ENCODE measurements at regions not wholly inside any gene's neighbourhood (a gene's known extent, or its start where the extent isn't known, plus 50 kb on each side); places are given as distances from the start of the nearest gene placed in this dataset.

DNA sequence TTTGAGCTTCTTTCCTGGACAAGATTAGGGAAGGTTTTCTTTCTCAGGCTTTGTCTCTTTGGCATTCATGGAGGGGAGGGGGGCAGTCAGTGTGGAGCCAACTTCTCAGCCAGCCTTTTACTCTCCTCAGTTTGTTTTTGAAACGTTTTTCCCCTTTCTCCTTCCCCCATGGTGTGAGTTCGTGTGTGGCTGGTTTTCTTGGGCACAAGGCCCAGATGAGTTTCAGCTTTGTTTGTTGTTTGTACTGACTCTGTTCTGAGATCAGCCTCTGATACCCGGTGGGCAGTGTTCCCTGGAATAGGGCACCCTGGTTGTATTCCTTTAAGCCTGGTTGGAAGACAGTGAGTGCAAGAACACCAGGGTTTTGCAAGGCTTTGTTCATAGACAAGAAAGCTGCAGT, 168.2 kb upstream of the RARB start:
- H3K9ac ChIP-seq (ENCODE audit: low read length), result no peak overlapping the region
- H3K27ac ChIP-seq (ENCODE audit: low read depth, low read length), result no peak overlapping the region
- no peaks in the 10 kb centered on the region for H3K36me3 ChIP-seq (ENCODE audit: control insufficient read depth, insufficient read depth, low read length)
- H3K27me3 ChIP-seq (ENCODE audit: control insufficient read depth, insufficient read depth, low read length), result no peaks in the 10 kb centered on the region
- no peaks in the 10 kb centered on the region for H3K4me1 ChIP-seq (ENCODE audit: control insufficient read depth, insufficient read depth, low read length)
- H3K9me3 ChIP-seq (ENCODE audit: control insufficient read depth, insufficient read depth, low read depth, low read length), result no peaks in the 10 kb centered on the region
- H3K4me3 ChIP-seq (ENCODE audit: low read depth, low read length), result no peak overlapping the region

DNA sequence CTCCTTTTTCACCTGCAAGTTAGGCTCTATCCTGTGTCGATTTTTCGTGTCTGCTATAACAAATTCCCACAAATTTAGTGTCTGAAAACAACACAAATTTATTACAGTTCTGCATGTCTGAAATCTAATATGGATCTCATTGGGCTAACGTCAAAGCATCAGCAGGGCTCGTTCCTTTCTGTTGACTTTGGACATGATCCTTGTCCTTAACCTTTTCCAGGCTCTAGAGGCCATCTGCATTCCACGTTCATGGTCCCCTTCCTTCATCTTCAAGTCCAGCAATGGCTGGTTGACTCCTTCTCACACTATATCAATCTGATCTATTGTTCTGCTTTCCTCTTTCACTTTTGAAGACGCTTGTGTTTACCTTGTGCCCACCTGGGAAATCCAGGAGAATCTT, 165.7 kb upstream of the RARB start:
- Histone ChIP-seq H3K36me3 (ENCODE audit: control insufficient read depth, insufficient read depth, low read length) (no peaks in the 10 kb centered on the region), H3K27ac (ENCODE audit: low read depth, low read length) (no peak overlapping the region), H3K9ac (ENCODE audit: low read length) (no peak overlapping the region), H3K27me3 (ENCODE audit: control insufficient read depth, insufficient read depth, low read length) (no peaks in the 10 kb centered on the region), H3K9me3 (ENCODE audit: control insufficient read depth, insufficient read depth, low read depth, low read length) (no peaks in the 10 kb centered on the region), H3K4me1 (ENCODE audit: control insufficient read depth, insufficient read depth, low read length) (peaks cover 5% of the 10 kb centered on the region; the same call in 1 of the 2 replicates), H3K4me3 (ENCODE audit: low read depth, low read length) (no peak overlapping the region)

DNA sequence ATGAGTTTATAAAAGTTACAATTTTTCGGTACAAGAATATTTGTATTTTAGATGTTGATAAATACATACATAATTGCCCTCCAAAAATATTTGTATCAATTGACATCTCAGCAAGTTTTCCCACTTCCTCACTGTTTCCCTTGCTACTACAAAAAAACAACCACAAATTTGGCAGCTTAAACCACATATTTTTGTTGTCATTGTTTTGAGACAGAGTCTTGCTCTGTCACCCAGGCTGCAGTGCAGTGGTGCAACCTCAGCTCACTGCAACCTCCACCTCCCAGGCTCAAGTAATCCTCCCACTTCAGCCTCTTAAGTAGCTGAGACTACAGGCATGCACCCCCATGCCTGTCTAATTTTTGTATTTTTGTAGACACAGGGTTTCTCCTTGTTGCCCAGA, 162.8 kb upstream of the RARB start:
- H3K36me3 ChIP-seq (ENCODE audit: control insufficient read depth, insufficient read depth, low read length), result no peaks in the 10 kb centered on the region
- H3K4me1 ChIP-seq (ENCODE audit: control insufficient read depth, insufficient read depth, low read length), result peaks cover 5% of the 10 kb centered on the region; the same call in 1 of the 2 replicates
- H3K9ac ChIP-seq (ENCODE audit: low read length), result no peak overlapping the region
- no peak overlapping the region for H3K4me3 ChIP-seq (ENCODE audit: low read depth, low read length)
- no peak overlapping the region for H3K27ac ChIP-seq (ENCODE audit: low read depth, low read length)
- no peaks in the 10 kb centered on the region for H3K9me3 ChIP-seq (ENCODE audit: control insufficient read depth, insufficient read depth, low read depth, low read length)
- H3K27me3 ChIP-seq (ENCODE audit: control insufficient read depth, insufficient read depth, low read length), result no peaks in the 10 kb centered on the region

DNA sequence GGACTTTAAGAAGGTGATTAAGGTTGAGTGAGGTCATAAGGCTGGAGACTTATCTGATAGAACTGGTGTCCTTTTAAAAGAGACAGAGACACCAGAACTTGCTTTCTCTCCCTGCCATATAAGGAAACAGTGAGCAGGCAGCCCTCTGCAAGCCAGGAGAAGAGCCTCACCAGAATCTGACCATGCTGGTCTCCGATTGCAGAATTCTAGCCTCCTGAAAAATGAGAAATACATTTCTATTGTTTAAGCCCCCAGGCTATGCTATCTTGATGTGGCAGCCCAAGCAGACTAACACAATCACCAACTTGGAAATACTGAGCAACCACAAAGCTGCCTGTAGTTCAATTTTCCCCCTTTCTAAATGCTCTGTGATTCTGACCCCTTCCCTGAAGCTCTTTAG, 161.4 kb upstream of the RARB start:
- H3K27me3 ChIP-seq (ENCODE audit: control insufficient read depth, insufficient read depth, low read length), result no peaks in the 10 kb centered on the region
- H3K9me3 ChIP-seq (ENCODE audit: control insufficient read depth, insufficient read depth, low read depth, low read length), result no peaks in the 10 kb centered on the region
- H3K4me1 ChIP-seq (ENCODE audit: control insufficient read depth, insufficient read depth, low read length), result peaks cover 5% of the 10 kb centered on the region; the same call in 1 of the 2 replicates
- no peak overlapping the region for H3K9ac ChIP-seq (ENCODE audit: low read length)
- H3K27ac ChIP-seq (ENCODE audit: low read depth, low read length), result no peak overlapping the region
- H3K36me3 ChIP-seq (ENCODE audit: control insufficient read depth, insufficient read depth, low read length), result no peaks in the 10 kb centered on the region
- H3K4me3 ChIP-seq (ENCODE audit: low read depth, low read length), result no peak overlapping the region

DNA sequence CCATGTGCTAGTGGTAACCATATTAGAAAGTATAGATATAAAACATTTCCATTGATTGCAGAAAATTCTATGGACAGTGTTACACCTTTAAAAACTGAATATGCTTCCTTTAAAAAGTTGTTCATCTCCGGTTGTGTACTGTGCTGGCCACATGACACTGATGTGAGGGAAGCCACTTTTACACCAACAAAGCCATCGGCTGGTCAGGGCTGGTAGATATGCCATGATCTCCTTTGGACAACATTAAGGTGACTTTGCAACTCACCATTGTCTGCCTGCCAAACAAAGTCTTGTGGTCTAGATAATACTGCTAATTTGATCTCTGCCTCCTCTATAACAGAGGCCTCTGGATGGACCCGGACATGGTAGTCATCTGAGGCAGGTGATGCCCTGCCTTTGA, 156.0 kb upstream of the RARB start:
- no peak overlapping the region for H3K9ac ChIP-seq (ENCODE audit: low read length)
- no peaks in the 10 kb centered on the region for H3K9me3 ChIP-seq (ENCODE audit: control insufficient read depth, insufficient read depth, low read depth, low read length)
- H3K27ac ChIP-seq (ENCODE audit: low read depth, low read length), result no peak overlapping the region
- H3K27me3 ChIP-seq (ENCODE audit: control insufficient read depth, insufficient read depth, low read length), result no peaks in the 10 kb centered on the region
- no peak overlapping the region for H3K4me3 ChIP-seq (ENCODE audit: low read depth, low read length)
- no peaks in the 10 kb centered on the region for H3K36me3 ChIP-seq (ENCODE audit: control insufficient read depth, insufficient read depth, low read length)
- H3K4me1 ChIP-seq (ENCODE audit: control insufficient read depth, insufficient read depth, low read length), result no peaks in the 10 kb centered on the region

DNA sequence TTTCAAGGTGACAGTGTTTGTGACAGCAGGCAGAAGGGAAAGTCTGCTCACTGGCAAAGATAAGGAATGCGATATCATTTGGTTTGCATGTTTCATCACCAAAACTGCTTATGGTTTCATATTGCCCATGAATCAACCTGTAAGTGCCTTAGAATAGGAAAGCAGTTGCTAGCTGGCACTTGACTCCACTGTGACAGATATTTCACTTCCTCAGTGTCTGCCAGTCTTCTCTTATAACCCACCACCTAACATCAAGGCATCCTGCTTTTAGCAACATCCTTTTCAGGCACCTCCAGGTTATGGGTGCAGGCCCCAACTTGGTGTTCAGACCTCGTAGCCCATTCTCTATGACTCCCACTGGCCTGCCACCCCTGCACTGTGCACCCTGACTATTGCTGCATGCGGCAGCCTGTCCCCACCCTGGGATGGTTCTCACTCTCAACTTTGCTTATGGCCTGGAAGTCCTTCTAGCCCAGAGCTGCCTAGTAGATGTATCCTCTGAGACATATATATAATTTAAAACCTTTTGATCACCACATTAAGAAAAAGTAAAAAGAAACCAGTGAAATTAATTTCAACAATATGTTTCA, 154.4 kb upstream of the RARB start:
- H3K4me3 ChIP-seq (ENCODE audit: low read depth, low read length), result no peak overlapping the region
- H3K9me3 ChIP-seq (ENCODE audit: control insufficient read depth, insufficient read depth, low read depth, low read length), result no peaks in the 10 kb centered on the region
- no peaks in the 10 kb centered on the region for H3K4me1 ChIP-seq (ENCODE audit: control insufficient read depth, insufficient read depth, low read length)
- no peak overlapping the region for H3K9ac ChIP-seq (ENCODE audit: low read length)
- no peaks in the 10 kb centered on the region for H3K27me3 ChIP-seq (ENCODE audit: control insufficient read depth, insufficient read depth, low read length)
- no peak overlapping the region for H3K27ac ChIP-seq (ENCODE audit: low read depth, low read length)
- H3K36me3 ChIP-seq (ENCODE audit: control insufficient read depth, insufficient read depth, low read length), result no peaks in the 10 kb centered on the region

DNA sequence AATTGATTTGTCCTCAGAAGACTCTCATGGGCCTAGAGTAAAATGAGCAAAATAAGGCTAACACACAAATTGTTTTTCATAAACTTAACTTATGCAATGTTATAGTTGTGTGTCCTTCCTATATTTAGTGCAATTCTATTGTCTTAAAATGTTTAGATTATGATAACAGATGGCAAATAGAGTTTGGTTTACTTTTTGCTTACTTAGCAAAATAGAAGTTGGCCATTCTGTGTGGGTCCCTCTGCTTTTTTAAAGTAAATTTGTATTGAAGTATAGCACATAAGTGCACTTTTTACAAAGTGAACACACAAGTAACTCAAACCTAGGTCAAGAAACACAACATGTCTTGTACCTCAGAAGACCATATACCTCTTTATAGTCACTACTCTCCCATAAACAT, 150.6 kb upstream of the RARB start:
- no peaks in the 10 kb centered on the region for H3K4me1 ChIP-seq (ENCODE audit: control insufficient read depth, insufficient read depth, low read length)
- H3K27ac ChIP-seq (ENCODE audit: low read depth, low read length), result no peak overlapping the region
- no peak overlapping the region for H3K4me3 ChIP-seq (ENCODE audit: low read depth, low read length)
- no peaks in the 10 kb centered on the region for H3K9me3 ChIP-seq (ENCODE audit: control insufficient read depth, insufficient read depth, low read depth, low read length)
- no peaks in the 10 kb centered on the region for H3K36me3 ChIP-seq (ENCODE audit: control insufficient read depth, insufficient read depth, low read length)
- H3K27me3 ChIP-seq (ENCODE audit: control insufficient read depth, insufficient read depth, low read length), result no peaks in the 10 kb centered on the region
- no peak overlapping the region for H3K9ac ChIP-seq (ENCODE audit: low read length)

DNA sequence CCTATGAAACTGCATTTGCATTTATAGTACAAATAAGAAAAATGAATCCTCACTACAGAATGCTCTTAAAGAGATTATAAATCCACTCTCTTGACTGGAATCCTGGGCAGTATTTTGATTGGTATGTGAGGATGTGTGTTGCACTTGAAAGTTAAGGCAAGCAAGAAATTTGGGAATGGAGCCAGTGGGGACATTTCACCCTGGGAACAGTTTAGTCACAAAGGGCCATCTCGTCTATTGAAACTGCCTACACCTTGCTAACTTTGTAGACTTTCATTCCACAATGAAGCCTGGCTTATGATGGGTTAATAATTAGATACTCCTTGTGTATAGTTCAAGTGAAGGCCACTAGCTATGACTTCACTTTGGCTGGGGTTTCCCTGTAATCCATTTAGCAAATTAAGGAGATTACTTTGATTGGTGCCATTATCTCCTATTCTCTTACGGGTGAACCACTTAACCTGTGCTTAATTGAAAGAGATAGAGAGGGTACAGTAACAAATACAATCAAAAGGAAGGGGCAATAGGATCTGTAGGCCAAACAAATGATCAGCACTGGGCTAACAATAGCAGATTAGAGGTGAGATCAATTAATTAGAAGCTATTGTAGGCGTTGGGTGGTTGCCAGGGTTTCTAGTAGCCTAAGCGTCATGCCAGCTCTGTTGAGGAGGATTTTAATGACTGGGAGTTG, 146.9 kb upstream of the RARB start:
- no peaks in the 10 kb centered on the region for H3K9me3 ChIP-seq (ENCODE audit: control insufficient read depth, insufficient read depth, low read depth, low read length)
- no peaks in the 10 kb centered on the region for H3K4me1 ChIP-seq (ENCODE audit: control insufficient read depth, insufficient read depth, low read length)
- H3K9ac ChIP-seq (ENCODE audit: low read length), result no peak overlapping the region
- no peak overlapping the region for H3K4me3 ChIP-seq (ENCODE audit: low read depth, low read length)
- no peak overlapping the region for H3K27ac ChIP-seq (ENCODE audit: low read depth, low read length)
- H3K36me3 ChIP-seq (ENCODE audit: control insufficient read depth, insufficient read depth, low read length), result no peaks in the 10 kb centered on the region
- H3K27me3 ChIP-seq (ENCODE audit: control insufficient read depth, insufficient read depth, low read length), result no peaks in the 10 kb centered on the region

DNA sequence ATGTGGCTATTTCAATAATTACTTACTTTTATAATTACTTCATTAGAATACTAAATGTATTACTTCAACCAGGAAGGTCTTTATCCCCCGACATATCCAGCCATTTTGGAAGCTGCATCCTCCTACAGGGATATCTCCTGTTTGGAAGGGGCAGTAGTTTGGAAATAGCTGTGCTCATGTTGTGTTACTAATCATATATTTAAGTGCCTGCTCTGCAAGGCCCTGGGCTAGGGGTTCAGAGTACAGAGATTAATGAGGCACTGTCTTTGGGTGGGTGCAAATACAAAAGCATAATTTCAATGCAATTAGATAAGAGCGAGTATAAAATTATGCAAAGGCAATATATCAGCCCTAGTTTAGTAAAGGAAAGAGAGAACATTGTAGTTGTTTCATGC, 146.3 kb upstream of the RARB start:
- no peaks in the 10 kb centered on the region for H3K36me3 ChIP-seq (ENCODE audit: control insufficient read depth, insufficient read depth, low read length)
- no peak overlapping the region for H3K9ac ChIP-seq (ENCODE audit: low read length)
- no peak overlapping the region for H3K4me3 ChIP-seq (ENCODE audit: low read depth, low read length)
- H3K9me3 ChIP-seq (ENCODE audit: control insufficient read depth, insufficient read depth, low read depth, low read length), result no peaks in the 10 kb centered on the region
- H3K4me1 ChIP-seq (ENCODE audit: control insufficient read depth, insufficient read depth, low read length), result no peaks in the 10 kb centered on the region
- no peak overlapping the region for H3K27ac ChIP-seq (ENCODE audit: low read depth, low read length)
- H3K27me3 ChIP-seq (ENCODE audit: control insufficient read depth, insufficient read depth, low read length), result no peaks in the 10 kb centered on the region

DNA sequence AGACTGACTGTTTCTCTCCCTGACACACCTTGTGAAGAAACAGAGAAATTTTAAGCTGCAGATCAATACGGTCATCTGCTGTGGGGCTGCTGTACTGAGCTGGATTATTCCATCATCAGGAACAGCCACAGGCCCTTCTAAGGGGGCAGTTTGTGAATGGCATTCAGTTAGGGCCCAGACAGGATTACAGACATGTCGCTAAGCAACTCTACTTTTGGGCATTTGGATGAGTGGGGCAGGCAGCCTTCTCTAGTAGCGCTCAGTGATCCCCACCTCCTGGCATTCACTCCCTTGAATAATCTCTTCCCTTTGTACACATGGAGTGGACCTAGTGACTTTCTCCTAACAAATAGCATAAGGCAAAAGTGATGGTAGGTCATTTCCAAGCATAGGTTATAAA, 144.4 kb upstream of the RARB start:
- no peak overlapping the region for H3K27ac ChIP-seq (ENCODE audit: low read depth, low read length)
- no peaks in the 10 kb centered on the region for H3K27me3 ChIP-seq (ENCODE audit: control insufficient read depth, insufficient read depth, low read length)
- H3K36me3 ChIP-seq (ENCODE audit: control insufficient read depth, insufficient read depth, low read length), result no peaks in the 10 kb centered on the region
- no peak overlapping the region for H3K9ac ChIP-seq (ENCODE audit: low read length)
- H3K9me3 ChIP-seq (ENCODE audit: control insufficient read depth, insufficient read depth, low read depth, low read length), result no peaks in the 10 kb centered on the region
- H3K4me1 ChIP-seq (ENCODE audit: control insufficient read depth, insufficient read depth, low read length), result peaks cover 6% of the 10 kb centered on the region
- no peak overlapping the region for H3K4me3 ChIP-seq (ENCODE audit: low read depth, low read length)

DNA sequence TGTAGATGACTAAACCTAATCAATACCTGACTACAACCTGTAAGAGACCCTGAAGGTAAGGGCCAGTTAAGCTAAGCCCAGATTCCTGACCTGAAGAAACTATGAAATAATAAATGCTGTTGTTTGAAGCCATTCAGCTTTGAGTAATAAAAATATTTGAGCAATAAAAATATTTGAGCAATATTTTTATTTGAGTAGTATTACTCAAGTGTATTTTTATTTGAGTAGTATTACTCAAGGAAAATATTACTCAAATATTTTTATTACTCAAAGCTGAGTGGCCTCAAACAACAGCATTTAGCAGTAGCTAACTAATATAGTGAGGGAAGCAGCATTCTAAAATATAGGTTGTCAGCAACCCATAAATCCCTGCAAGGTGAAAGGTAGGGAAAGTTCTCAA, 143.8 kb upstream of the RARB start:
- Histone ChIP-seq H3K9me3 (ENCODE audit: control insufficient read depth, insufficient read depth, low read depth, low read length) (no peaks in the 10 kb centered on the region), H3K9ac (ENCODE audit: low read length) (no peak overlapping the region), H3K27ac (ENCODE audit: low read depth, low read length) (no peak overlapping the region), H3K4me3 (ENCODE audit: low read depth, low read length) (no peak overlapping the region), H3K36me3 (ENCODE audit: control insufficient read depth, insufficient read depth, low read length) (no peaks in the 10 kb centered on the region), H3K4me1 (ENCODE audit: control insufficient read depth, insufficient read depth, low read length) (peaks cover 11% of the 10 kb centered on the region), H3K27me3 (ENCODE audit: control insufficient read depth, insufficient read depth, low read length) (no peaks in the 10 kb centered on the region)

Data from HUES6 (cell line).